Activated CD8-positive, alpha-beta memory T cell treated with anti-CD3 and anti-CD28 coated beads, Interleukin-2, amount 50 U/mL, for 24 hours (primary cell): ENCODE measurements at regions not wholly inside any gene's neighbourhood (a gene's known extent, or its start where the extent isn't known, plus 50 kb on each side); places are given as distances from the start of the nearest gene placed in this dataset.
"Not testable (repeated sequence)": the region's sequence is repeated elsewhere in the genome, so short reads cannot be mapped to it uniquely, and the experiment has no call there.

Experiments used
- DNase-seq: peaks from one replicate; pipeline ENCODE4 v3.0.0-alpha.2; 2020; ENCODE audit errors: extremely low read depth

DNA sequence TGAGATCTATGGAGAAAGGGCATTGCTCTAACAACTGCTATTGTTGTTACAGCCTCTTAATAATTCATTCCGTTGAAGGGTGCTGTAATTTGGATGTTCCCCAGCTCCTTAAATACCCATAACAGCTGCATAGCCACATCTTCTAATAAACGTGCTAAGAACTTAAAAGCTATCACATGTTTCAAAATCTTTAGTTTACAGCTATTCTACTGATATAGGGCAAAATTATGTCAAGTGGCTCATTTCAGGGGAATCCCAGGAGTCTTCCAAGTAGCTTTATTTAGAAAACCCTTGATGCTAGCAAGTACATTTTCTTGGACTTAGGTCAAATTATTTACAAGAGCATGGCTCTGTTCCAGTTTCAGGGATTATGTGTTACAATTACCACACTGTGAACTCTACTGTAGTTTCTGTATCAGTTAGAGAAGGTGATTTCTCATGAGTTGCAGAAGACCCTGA, 990.4 kb upstream of the ACO1 start:
- DNase-seq = no peak

DNA sequence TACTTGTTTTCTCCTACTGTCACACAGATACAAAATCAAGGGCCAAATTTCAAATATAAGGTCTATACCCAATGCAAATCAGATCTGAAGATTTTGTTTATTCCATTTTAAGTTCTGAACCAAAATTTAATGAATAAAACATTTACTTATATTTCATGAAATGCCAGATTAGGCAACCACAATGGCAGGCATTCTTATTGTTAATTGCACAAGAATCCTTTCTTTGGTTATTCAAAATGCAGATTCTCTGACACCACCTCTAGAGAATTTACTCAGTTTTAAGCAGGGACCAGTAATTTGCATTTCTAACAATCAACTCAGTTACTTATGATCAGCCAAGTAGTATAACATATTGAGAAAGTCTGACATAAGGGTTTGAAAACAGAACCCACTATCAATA, 972.4 kb upstream of the ACO1 start:
- DNase-seq = no peak

DNA sequence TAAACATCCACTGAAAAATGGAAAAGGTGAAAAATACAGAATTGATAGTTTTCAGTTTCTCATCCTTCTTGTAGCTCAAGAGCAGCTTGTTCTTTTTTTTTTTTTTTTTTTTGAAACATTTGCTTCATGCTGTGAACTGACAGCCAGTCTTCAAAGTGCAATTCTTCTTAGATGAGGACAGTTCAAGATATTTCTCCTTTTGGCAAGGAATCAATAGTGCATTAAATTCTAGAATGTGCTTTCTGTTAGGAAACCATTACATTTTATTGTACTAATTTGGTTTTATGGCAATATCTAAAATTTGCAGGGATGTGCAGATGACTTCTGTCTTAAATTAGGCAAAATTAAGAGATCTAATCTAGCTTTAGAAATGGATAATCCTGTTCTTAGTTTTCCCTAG, 969.3 kb upstream of the ACO1 start:
- DNase-seq = no peak

DNA sequence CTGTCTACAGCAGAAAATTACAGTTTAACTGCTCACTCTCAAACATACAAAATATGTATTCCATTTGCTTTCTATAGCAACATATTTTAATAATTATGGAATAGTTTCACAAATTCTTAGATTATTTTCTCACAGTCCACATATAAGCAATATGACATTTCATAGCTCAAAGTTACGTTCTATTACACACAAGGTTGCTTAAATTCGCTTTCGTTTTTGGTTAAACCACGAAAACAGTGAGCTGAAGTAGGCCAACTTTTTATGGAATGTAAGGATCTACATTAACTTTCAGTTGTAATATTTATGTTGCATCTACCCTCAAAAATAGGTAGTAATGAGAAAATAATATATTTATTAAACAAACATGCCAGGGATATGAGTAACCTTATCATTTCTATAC, 966.0 kb upstream of the ACO1 start:
- no peak for DNase-seq

DNA sequence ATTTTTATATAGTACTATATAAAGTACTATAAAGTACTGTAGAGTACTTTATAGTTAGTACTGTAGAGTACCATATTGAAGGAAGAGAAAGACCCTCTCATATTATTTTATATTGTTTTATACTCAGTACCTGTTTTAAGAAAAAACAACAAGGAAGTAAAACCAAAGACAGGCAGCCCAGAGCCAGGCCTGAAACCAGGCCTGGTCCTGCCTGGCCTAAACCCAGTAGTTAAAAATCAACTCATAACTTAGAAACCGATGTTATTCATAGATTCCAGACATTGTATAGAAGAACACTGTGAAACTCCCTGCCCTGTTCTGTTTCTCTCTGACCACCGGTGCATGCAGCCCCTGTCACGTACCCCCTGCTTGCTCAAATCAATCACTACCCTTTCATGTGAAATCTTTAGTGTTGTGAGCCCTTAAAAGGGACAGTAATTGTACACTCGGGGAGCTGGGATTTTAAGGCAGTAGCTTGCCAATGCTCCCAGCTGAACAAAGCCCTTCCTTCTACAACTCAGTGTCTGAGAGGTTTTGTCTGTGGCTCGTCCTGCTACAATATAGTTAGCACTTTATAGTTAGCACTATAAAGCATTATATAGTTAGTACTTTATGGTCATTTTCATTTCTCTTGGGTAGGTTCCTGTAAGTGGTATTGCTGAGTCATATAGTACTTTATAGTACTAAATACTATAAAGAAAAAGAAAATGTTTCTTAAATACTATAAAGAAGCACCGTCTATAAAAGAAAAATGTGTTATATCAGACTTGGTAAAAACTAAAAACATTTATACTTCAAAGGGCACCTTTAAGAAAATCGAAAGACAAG, 940.6 kb upstream of the ACO1 start:
- DNase-seq = not testable (repeated sequence)

DNA sequence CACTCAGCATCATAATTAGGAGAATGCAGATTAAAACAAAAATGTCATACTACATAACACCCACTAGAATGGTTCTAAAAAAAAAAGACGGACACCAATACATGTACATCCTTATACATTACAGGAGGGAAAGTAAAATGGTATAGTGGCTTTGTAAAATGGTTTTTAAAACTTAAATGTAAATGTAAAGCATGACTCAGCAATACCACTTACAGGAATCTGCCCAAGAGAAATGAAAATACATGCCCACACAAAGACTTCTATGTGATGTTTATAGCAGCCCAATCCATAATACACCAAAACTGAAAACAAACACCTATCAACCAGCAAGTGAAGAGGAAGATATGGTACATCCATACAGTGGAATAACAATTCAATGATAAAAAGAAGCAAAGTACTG, 939.1 kb upstream of the ACO1 start:
- no peak for DNase-seq

DNA sequence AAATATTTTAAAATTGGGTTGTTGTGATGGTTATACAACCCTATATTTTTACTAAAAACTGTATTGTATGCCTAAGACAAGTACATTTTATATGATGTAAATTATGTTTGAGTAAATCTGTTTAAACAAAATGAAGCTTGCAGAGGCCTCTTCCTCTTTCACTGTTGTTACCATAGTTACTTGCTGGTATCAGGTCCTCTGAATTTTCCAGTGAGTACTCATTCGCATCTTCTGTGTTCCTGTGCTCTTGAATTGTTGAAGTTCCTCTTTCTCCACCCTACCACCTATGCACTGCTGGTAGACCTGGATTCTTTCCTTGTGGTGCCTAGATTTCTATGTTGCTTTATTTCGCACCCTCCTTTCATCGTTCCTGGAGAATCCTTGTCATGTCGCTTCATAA, 938.5 kb upstream of the ACO1 start:
- DNase-seq = no peak

DNA sequence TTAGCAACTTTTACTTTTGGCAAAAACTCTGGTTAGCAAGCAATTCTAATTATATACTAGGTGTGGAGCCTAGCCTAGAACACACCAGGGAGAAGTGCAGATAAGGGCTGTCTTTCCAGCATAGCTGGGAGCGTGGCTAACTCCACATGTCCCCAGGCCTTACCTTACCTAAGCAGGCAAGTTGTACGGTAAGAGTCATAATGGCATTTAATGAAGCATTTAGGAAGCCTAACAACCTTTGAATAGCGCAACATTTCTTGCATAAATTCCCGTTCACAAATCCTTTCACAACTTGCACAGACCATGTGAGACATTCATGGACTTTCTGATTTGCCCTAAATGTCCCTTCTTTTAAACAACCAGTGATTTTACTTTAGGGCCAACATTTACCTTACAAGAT, 917.4 kb upstream of the ACO1 start:
- no peak for DNase-seq

DNA sequence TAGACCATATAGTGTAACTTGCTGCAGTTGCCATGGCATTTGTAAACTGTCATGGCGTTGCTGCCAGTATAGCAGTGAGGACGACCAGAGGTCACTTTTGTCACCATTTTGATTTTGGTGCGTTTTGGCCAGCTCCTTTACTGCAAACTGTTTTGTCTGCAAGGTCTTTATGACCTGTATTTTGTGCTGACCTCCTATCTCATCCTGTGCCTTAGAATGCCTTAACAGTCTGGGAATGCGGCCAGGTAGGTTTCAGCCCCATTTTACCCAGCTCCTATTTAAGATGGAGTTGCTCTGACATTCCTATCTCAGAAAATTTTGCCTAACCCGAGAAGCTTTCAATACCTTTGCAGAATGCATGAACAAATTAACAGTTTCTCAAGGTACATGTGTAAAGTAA, 914.4 kb upstream of the ACO1 start:
- DNase-seq = no peak

DNA sequence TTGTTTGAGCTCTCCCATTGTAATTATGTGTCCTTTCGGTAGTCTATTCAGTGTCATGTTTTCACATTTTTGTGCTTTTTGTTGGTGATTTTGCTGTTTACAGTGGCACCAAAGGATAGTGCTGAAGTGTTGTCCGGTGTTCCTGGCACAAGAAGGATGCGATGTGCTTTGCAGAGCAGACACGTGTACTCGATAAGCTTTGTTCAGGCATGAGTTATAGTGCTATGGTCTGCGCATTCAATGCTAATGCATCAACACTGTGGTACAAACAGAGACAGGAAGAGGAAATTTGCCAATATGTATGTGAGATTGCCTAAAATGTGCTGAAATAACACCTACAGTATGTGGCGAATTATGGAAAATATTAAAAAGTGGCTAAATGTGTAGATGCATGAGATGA, 913.4 kb upstream of the ACO1 start:
- DNase-seq = no peak

DNA sequence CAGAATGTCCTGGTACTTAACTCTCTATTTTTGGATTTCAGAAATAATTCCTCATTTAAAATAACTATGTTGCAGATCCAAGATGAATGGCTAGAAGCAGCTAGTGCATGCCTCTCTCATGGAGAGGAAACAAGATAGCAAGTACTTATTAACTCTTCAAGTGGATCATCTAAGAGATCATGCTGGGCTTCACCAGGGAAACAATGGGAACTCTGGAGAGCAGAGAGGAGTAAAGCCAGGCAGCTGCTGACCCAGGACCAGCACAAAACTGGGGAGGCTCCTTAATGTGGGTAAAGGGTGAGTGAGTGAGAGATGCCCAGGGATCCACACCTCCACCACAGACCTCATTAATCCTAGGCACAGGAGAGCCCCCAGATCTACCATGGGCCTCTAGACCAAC, 897.8 kb upstream of the ACO1 start:
- no peak for DNase-seq

DNA sequence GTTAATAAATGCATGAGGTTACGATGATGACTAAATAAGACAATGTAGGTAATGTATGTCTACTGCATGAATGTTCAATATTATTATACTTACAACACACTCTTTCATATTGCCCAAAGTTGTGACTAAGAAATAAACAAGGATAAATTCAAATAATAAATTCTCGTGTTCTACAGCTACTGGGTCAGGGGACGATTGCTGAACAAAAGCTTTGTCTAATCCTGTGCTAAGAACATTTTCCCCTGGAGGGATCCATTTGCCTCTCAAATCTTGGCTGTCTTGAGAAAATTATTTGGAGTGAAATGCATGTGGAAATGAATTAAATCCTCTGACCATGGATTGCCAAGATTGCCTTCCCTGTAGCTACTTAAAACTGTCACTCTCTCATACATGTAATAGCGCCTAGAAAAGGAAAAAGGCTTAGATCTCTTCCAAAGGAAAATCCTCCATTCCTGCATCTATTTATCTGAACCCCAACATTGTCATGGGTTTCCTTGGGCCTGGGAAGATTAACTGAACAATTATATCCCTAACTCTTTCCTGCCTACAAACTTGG, 893.8 kb upstream of the ACO1 start:
- DNase-seq = no peak

DNA sequence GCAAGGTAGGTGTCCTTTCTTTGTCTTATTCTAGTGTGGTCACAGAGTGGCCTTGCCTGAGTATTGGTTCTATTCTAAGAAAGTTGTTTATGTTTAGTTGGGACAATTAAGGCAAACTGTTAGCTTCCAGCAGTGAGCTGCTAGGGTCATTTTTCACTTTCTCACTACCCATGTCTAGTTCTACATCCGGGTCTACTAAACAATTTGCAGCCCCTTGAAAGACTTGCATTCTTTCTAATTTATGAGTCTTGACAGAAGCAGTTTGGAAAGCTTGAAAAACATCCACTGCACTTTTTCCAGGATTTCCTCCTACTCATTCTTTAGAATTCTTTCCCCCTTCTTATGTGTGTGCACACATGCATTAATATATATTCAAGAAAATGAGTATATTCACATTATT, 892.2 kb upstream of the ACO1 start:
- no peak for DNase-seq

DNA sequence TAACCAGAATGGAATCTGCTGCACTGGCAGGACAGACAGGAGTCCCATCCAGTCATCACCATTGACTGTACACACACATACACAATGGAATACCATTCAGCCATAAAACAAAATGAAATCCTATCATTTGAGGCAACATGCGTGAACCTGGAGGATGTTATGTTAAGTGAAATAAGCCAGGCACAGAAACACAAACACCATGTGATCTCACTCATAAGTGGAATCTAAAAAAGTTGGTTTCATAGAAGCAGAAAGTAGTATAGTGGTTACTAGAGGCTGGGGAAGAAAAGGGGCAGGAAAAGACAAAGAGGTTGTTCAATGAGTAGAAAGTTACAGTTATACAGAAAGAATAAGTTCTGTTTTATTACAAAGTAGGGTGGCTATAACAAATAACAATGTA, 884.0 kb upstream of the ACO1 start:
- no peak for DNase-seq

DNA sequence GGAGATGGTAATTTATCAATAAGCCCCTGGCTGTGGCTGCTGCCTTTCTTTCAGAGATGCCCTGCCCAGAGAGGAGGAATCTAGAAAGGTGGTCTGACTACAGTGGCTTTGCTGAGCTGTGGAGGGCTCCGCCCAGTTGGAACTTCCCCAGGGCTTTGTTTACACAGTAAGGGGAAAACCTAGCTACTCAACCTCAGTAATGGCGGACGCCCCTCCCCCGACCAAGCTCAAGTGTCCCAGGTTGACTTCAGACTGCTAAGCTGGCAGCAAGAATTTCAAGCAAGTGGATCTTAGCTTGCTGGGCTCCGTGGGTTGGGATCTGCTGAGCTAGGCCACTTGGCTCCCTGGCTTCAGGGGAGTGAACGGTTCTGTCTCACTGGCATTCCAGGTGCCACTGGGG, 865.4 kb upstream of the ACO1 start:
- no peak for DNase-seq

DNA sequence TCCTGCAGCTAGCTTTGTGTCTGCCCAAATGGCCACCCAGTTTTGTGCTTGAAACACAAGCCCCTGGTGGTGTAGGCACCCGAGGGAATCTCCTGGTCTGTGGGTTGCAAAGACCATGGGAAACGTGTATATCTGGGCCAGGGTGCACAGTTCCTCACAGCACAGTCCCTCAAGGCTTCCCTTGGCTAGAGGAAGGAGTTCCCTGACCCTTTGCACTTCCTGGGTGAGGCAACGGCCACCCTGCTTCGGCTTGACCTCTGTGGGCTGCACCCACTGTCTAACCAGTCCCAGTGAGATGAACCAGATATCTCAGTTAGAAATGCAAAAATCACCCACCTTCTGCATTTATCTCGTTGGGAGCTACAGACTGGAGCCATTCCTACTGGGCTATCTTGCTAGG, 865.0 kb upstream of the ACO1 start:
- no peak for DNase-seq

DNA sequence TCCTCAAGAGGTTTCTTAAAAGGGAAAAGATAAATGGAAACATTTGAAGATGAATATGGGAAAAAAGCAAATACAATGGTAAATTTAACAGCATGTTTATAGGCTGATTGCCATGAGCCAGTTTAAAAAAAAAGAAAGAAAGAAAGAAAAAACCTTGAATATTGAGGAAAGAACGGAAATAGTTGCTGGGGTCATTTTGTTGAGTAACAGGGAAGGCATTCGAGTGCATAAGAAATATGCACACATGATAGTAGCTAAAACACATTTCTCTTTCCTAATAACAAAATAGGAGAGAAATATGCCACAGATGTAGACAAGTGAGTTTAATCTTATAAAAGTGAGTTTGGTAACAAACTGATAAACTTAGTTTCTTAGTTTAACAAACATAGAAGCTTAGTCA, 864.6 kb upstream of the ACO1 start:
- no peak for DNase-seq

DNA sequence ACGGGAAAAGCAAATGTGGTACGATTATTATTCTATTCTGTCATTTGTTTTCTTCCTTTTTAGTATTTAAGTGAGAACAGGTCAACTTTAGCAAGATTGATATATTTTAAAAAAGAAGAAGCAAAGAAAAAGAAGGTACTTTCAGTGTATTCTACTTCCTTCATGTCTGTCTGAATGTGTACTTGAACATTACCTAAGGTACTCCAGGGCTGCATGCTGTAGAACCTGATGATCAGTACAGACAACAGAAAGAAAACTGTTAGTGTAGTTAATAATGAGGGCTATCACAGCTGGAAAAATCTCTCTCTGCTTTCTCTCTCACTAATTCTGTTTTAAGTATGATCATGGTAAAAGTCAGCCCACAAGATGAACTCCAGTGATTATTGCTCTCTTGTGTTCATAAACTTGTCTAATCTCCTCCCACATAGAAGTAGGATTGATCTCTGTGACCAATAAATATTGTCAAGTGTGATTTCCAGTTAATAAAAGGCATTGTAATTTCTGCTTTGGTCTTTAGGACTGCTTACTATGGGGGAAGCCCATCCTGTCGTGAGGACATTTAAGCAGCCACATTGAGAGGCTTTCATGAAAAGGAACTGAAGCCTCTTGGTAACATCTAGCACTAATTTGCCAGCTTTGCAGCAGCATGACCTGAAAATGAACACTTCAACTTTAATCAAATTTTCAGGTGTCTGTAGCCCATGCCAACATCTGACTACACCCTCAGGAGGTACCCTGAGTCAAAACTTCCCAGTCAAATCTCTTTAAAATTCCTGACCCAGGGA, 864.0 kb upstream of the ACO1 start:
- no peak for DNase-seq

DNA sequence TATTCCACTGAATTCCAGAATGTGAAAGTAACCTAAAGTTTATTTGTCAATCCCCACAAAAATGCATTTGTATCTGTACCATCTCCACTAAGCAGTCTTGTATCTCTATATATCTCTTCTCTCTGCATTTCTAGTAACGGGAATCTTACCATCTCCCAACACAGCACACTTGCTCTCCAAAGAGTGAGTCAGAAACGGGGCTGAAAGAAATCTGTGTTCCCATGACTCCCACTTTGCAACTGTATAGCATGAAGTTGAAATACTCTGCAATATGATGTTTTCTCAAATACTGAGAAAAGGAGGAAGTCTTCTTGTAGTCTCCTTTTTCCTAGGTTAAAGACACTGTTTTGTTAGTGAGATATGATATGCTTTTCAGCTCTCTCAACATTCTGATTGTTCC, 848.8 kb upstream of the ACO1 start:
- DNase-seq = no peak

DNA sequence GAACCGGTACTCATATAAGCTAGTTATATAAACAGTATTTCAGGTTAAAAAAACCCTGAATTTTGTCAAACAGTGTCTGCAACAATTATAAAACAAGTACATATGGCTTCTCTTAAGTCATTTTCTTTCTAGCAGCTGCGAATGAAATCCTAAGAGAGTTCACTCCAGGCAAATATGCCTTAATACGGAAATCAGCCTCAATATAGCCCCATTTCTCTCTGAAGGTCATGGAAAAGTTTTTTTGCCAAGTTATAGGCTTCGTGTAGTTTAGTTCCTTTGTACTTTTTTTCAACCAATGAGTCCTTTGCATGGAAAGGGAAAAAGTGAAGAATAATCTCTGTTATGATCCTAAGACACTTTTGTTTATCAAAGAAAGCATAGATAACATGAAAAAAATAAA, 848.0 kb upstream of the ACO1 start:
- no peak for DNase-seq

DNA sequence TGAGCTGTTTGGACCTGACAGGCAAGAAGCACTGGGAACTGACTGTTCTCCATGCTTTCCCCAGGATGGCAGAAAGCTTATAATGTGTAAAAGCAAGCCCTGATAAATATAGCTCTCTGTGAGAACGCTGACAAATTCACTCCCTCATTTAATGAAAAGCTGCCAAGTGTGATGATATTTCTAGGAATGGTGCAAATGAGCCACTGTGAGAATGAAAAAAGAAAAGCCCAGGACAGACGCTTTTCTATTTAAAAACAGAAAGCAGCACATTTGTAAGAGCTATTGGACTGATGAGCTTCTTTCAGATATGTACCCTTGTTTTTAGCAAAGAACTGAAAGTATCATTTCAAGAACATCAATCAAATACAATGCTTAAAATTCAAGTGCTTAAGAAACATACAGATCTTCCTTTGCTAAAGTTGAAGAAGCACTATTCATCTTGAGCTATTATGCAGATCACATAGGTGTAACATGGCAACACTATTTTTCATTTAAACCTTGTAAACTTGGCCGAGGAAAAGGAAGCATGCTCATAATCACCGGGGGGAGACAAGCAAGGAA, 842.6 kb upstream of the ACO1 start:
- DNase-seq = no peak

DNA sequence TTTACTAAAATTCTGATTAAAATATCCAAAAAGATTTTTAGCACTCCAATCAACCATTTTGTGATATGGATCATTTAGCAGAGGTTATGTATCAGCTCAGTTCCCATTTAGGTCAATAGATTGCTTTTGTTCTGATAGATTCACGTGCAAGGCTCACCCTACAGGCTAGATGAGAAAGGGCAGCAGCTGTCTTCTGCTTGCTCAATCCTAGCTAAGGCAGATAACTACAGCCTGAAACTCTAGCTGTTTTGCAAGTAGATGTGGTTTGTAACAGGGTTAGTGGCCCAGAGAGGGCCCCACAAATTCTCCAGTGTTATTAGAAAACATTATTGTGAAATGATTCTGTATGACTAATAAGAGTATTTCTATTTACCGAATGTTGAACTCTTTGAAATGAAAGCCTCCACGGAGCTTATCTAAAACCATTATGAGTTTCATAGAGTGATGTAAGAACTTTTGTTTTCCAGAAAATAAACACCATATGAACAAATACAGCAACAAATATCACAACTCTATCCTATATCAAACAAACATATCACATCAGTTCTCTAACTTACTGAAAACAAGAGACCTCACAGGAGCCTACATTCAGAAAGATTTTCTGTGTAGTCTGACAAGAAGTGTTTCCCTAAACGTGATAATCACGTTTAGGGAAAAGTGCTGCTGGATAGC, 841.9 kb upstream of the ACO1 start:
- DNase-seq = no peak
